ENCODE measurements at regions not wholly inside any gene's neighbourhood (a gene's known extent, or its start where the extent isn't known, plus 50 kb on each side); places are given as distances from the start of the nearest gene placed in this dataset.
"Not testable (repeated sequence)": the region's sequence is repeated elsewhere in the genome, so short reads cannot be mapped to it uniquely, and the experiment has no call there.

- no peak for DNase-seq (ENCODE audit: low read depth)
Measured at GRCh38 chr6:1445650-1446330, 56.4 kb downstream of the FOXF2 start.

DNA sequence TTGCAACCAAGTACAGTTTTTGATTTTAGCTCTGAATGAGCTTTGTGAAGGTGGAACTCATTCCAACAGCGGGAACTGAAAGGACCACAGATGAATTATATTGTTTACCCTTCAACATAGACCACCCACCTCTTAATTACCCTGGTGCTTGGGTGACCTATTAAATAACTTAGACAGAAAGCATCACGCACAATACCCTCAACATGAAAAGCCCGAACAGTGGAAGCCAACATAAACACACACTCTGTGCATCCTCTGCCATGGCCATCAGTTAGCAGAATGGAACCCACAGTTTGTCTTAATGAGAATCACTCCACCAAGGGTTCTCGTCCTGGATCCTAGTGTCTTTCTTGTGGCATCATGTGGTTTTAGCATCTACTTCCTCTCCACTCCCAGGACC, 60.5 kb downstream of the FOXF2 start:
- DNase-seq (ENCODE audit: low read depth): no peak

DNA sequence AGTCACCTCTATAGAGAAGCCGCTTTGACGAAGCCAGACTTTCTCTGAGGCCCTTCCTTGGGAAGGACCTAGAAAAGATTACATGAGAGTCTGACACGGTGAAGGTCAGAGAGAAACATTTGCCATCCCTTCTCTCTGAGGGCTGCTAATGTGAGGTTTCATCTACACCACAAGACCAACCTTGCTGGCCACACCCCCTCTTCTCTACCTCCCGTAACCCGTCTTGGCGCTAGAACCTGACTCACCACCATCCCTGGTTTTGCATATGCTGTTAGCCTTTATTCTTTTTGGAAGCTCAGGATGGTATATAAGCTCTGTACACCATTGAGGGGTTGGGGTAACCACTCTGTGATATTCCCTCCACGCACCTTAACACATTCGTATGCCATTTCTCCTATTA, 63.6 kb downstream of the FOXF2 start:
- no peak for DNase-seq (ENCODE audit: low read depth)

- not testable (repeated sequence) for DNase-seq (ENCODE audit: low read depth)
Measured at GRCh38 chr6:1456816-1457215, 67.4 kb downstream of the FOXF2 start.

DNA sequence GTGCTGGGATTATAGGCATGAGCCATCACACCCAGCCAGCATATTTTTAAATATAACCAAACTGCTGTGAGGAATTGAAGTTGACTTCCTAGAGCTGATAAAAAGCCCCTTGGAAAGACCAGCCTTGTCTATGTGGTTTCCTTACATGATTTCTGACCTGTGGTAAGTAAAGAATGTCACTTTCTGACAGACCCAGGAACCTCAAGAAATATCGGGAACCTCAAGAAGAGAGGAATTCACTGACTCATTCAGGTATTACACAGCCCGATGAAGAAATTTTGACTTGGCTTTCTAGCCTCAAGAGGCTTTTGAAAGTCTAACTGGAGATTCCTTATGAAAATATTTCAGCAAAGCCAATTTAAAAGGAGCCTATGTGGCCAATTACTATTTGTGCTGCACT, 71.8 kb downstream of the FOXF2 start:
- DNase-seq (ENCODE audit: low read depth): no peak

DNA sequence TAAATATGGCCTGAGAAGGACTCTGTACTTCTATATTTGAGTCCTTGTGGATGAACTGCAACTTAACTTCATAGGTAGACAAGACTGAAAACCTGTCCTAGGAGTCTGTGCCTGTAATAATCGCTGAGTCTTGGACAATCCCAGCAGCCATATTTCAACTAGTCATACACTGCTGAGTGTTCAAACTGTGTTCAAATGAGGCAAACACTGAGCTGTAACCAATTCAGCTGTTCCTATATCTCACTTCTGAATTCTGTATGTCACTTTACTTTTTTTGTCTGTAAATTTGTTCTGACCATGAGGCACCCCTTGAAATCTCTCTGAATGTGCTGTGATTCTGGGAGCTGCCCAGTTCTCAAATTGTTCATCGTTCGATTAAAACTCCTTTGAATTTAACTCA, 72.4 kb downstream of the FOXF2 start:
- no peak for DNase-seq (ENCODE audit: low read depth)

DNA sequence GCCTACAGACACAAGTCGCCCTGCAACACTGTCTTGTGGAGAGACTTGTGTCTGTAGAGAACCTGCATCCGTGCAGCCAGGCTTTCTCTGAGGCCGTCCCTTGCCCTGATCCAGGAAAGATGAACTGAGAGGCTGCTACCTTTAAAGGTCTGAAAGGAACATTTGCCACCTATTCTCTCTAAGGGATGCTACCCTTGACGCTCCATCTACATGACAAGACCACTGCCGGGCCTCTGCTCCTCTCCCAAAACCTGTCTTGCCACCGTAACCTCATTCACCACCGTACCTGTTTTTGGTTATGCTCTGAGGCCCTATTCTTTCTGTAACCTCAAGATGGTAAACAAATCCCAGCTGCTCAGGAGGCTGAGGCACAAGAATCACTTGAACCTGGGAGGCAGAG, 73.9 kb downstream of the FOXF2 start:
- no peak for DNase-seq (ENCODE audit: low read depth)

DNA sequence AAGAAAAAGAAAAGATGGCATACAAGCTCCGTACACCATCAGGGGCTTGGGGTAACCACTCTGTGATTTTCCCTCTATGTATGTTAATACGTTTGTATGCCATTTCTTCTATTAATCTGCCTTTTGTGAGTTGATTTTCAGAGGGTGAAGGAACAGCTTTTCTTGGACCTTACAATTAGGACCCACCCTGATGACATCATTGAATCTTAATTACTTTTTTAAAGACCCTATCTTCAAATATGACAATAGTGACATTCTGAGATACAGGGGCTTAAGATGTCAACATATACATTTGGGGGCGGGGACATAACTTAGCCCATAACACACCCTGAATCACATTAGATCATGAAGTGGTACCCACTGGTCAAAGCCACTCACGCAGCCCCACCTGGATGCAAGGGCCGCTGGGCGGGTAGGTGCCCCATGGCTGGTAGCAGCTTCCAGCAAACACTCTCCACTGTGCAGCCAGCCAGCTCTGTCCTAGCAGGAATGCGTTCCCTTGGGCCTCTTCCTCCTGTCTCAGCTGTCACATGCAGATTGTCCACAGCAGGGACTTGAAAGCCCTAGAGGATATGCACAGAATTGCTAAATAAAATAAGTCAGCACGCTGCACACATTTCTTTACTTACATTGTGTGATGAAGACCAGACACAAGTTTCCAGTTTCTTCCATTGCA, 74.5 kb downstream of the FOXF2 start:
- no peak for DNase-seq (ENCODE audit: low read depth)

- no peak for DNase-seq (ENCODE audit: low read depth)
Measured at GRCh38 chr6:1464781-1465370, 75.5 kb downstream of the FOXF2 start.

DNA sequence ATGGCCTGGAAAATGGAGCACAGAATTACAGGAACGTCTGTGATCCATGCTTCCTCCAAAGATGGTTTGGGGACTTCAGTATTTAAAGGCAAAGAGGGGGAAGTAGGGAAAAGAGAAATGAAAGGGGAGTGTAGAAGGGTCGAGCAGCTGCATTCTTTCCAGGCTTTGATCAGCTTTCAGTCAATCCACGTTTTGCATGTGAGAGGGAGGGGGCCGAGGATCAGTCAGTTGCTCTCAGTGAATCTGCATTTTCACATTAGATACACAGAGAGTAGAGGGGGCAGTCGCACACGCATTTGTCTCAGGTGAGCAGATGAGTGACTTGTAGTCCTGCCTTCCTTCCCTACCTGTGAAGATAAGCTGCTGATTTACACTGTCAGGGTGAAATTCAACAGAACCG, 78.8 kb downstream of the FOXF2 start:
- no peak for DNase-seq (ENCODE audit: low read depth)

- no peak for DNase-seq (ENCODE audit: low read depth)
Measured at GRCh38 chr6:1470040-1470439, 80.7 kb downstream of the FOXF2 start.

DNA sequence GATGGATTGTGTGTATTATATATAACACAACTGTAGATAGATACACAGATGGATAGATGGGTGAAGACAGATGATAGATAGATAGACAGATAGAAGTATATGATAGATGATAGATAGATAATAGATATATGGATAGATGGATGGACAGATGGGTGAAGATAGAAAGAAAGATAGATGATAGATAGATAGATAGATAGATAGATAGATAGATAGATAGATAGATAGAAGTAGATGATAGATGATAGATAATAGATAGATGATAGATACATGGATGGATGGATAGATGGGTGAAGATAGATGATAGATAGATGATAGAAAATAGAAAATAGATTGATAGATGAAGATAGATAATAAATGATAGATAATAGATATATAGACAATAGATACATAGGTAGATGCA, 83.3 kb downstream of the FOXF2 start:
- no peak for DNase-seq (ENCODE audit: low read depth)

- DNase-seq (ENCODE audit: low read depth): no peak
Measured at GRCh38 chr6:1473166-1473565, 83.8 kb downstream of the FOXF2 start.

- DNase-seq (ENCODE audit: low read depth): no peak
Measured at GRCh38 chr6:1473598-1473997, 84.2 kb downstream of the FOXF2 start.

DNA sequence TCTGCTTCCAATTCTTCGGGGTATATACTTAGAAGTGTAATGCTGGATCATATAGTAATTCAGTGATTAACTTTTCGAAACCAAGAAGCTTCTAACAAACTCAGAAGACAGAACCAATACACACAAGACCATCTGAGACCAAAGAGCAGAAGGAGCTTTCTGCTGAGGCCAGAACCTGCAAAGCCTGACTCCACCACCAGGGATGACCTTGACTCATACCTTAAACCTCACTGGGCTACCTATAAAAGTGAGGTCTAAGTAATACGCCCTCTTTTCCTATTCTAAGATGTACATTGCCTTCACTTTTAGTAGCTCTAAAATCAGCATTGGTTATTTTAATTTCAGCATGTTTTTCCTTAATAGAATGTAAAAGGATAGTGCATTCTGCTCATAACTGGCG, 84.8 kb downstream of the FOXF2 start:
- DNase-seq (ENCODE audit: low read depth): no peak

- DNase-seq (ENCODE audit: low read depth): no peak
Measured at GRCh38 chr6:1475174-1475573, 85.8 kb downstream of the FOXF2 start.

DNA sequence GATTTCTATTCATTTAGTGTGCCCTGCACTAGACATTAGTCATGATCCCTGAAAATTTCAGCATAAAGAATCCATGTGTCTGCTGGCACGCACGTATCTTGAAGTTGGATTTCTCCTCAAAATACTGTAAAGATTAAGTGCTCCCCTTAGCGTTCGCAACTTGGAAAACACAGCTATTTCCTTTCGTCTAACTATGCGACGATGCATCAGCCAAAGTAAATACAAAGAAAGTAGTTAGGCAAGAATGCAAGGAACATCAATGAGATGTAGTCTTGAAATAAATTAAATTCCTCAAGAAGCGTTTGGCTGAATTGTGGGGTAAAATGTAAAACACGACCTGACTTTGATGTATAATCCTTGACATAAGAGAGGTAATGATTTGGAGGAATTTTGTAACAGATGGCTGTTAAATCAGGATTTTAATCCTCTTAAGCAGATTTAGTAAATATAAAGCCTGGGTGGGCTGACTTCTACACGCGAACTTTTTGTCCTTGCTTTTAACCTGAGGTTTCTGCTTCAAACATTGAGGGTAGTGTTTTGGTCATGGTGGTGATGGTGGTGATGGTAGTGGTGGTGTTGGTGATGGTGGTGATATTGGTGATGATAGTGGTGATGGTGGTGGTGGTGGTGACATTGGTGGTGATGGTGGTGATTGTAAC, 88.2 kb downstream of the FOXF2 start:
- DNase-seq (ENCODE audit: low read depth): no peak

DNA sequence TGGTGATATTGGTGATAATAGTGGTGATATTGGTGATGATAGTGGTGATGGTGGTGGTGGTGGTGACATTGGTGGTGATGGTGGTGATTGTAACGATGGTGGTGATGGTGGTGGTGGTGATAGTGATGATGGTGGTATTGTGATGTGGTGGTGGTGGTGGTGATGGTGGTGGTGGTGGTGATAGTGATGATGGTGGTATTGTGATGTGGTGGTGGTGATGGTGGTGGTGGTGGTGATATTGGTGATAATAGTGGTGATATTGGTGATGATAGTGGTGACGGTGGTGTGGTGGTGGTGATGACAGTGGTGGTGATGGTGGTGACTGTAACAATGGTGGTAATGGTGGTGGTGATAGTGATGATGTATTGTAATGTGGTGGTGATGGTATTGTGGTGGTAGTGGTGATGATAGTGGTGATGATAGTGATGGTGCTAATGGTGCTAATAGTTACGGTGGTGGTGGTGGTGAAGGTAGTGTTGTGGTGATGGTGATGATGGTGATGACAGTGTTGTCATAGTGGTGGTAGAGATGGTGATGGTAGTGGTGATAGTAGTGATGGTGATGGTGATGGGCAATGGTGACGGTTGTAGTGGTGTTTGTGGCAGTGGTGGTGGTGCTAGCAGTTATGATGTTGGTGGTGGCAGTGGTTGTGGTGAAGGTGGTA, 88.9 kb downstream of the FOXF2 start:
- not testable (repeated sequence) for DNase-seq (ENCODE audit: low read depth)

DNA sequence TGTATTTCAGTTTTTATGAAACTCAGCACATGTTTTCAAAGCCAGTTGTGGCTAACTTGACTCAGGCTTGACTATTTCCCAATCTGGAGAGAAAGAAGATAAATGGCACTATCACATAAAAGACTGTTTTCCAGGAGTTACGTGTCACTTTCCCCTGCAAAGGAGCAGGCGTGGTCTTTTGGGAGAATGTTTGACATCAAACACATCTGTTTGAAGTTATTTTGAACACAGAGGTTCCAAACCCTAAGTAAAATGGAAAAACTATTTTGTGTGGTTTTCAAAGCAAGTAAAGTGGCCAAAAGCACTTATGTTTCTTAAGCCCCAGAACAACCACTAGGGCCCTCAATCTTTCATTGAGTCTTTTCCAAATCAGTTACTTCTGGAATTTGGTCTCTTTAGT, 89.7 kb downstream of the FOXF2 start:
- no peak for DNase-seq (ENCODE audit: low read depth)

DNA sequence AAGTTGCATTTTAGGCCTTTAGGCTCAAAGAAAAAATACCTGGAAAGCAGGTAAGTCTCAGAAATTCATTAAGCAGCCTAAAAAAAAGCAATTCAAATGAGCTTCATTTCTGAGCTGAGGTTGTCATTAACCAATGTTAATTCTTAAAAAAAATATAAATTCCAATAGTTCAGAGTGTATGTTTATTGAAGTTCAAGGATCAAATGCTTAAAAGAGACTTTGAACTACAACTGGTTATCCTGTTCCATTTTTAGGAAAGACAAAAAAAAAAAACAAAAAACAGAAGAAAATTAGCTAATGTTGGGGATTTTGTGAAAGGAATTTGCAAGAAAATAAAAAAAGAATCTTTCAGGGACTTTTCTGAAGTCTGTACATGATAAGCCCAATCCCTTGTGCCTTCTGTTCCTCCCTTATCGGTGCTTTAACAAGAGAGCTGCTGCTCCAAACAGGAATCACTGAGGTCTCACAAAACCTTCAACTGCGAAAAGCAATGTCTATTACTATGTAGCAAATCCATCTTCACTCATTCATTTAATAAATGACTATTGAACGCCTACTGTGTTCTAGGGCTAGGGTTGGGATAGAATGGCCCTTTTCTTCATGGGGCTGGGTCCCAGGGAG, 90.3 kb downstream of the FOXF2 start:
- DNase-seq (ENCODE audit: low read depth): no peak

DNA sequence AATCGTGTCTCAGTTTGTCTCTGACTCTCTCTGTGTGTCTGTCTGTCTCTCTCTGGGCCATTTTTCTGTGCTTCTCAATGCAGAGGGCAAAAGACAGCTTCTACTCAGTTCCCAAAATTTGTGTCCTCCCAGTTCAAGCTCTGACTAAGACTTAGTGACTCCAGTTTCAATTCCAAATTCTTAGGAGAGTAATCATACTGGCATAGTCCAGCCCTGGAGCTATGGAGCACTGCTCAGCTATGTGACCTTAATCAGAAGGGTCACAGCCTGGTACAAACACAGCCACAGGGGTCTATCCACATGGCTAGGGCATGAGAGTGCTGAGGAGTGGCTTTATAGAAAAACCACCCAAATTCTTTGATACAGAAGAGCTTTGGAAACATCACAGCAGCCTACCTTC, 91.9 kb downstream of the FOXF2 start:
- no peak for DNase-seq (ENCODE audit: low read depth)

Measured in T-helper 22 cell (primary cell).